ENCODE measurements at regions not wholly inside any gene's neighbourhood (a gene's known extent, or its start where the extent isn't known, plus 50 kb on each side); places are given as distances from the start of the nearest gene placed in this dataset.
"Not testable (repeated sequence)": the region's sequence is repeated elsewhere in the genome, so short reads cannot be mapped to it uniquely, and the experiment has no call there.

- no peak for DNase-seq (ENCODE audit: low read depth in 4 of 4, low spot score in 3 of 4)
Measured at GRCh38 chr2:51880153-51880552, 848.2 kb upstream of the NRXN1 start.

- no peak for DNase-seq (ENCODE audit: low read depth in 4 of 4, low spot score in 3 of 4)
Measured at GRCh38 chr2:51866361-51866760, 834.4 kb upstream of the NRXN1 start.

GRCh38 chr2:51859260-51859659 lies 827.3 kb upstream of the NRXN1 start:
- no peak for DNase-seq (ENCODE audit: low read depth in 4 of 4, low spot score in 3 of 4)

- DNase-seq (ENCODE audit: low read depth in 4 of 4, low spot score in 3 of 4) = no peak
Measured at GRCh38 chr2:51855683-51856082, 823.8 kb upstream of the NRXN1 start.

GRCh38 chr2:51846796-51847195 lies 814.9 kb upstream of the NRXN1 start:
- DNase-seq (ENCODE audit: low read depth in 4 of 4, low spot score in 3 of 4) = no peak

GRCh38 chr2:51846018-51846417 lies 814.1 kb upstream of the NRXN1 start:
- DNase-seq (ENCODE audit: low read depth in 4 of 4, low spot score in 3 of 4) = no peak

- DNase-seq (ENCODE audit: low read depth in 4 of 4, low spot score in 3 of 4) = no peak
Measured at GRCh38 chr2:51844596-51844995, 812.7 kb upstream of the NRXN1 start.

GRCh38 chr2:51829477-51829876 lies 797.5 kb upstream of the NRXN1 start:
- no peak for DNase-seq (ENCODE audit: low read depth in 4 of 4, low spot score in 3 of 4)

- DNase-seq (ENCODE audit: low read depth in 4 of 4, low spot score in 3 of 4) = no peak
Measured at GRCh38 chr2:51825823-51826222, 793.9 kb upstream of the NRXN1 start.

- DNase-seq (ENCODE audit: low read depth in 4 of 4, low spot score in 3 of 4) = no peak
Measured at GRCh38 chr2:51813247-51813646, 781.3 kb upstream of the NRXN1 start.

GRCh38 chr2:51812138-51812866 lies 780.4 kb upstream of the NRXN1 start:
- DNase-seq (ENCODE audit: low read depth in 4 of 4, low spot score in 3 of 4) = no peak

GRCh38 chr2:51810197-51810596 lies 778.3 kb upstream of the NRXN1 start:
- DNase-seq (ENCODE audit: low read depth in 4 of 4, low spot score in 3 of 4) = no peak

- no peak for DNase-seq (ENCODE audit: low read depth in 4 of 4, low spot score in 3 of 4)
Measured at GRCh38 chr2:51807229-51807628, 775.3 kb upstream of the NRXN1 start.

- DNase-seq (ENCODE audit: low read depth in 4 of 4, low spot score in 3 of 4) = no peak
Measured at GRCh38 chr2:51795248-51795888, 763.4 kb upstream of the NRXN1 start.

- no peak for DNase-seq (ENCODE audit: low read depth in 4 of 4, low spot score in 3 of 4)
Measured at GRCh38 chr2:51791496-51791895, 759.6 kb upstream of the NRXN1 start.

GRCh38 chr2:51790854-51791253 lies 758.9 kb upstream of the NRXN1 start:
- DNase-seq (ENCODE audit: low read depth in 4 of 4, low spot score in 3 of 4) = no peak

- DNase-seq (ENCODE audit: low read depth in 4 of 4, low spot score in 3 of 4) = no peak
Measured at GRCh38 chr2:51789918-51790317, 758.0 kb upstream of the NRXN1 start.

- DNase-seq (ENCODE audit: low read depth in 4 of 4, low spot score in 3 of 4) = no peak
Measured at GRCh38 chr2:51782921-51783765, 751.2 kb upstream of the NRXN1 start.

GRCh38 chr2:51781691-51782090 lies 749.8 kb upstream of the NRXN1 start:
- no peak for DNase-seq (ENCODE audit: low read depth in 4 of 4, low spot score in 3 of 4)

- DNase-seq (ENCODE audit: low read depth in 4 of 4, low spot score in 3 of 4) = no peak
Measured at GRCh38 chr2:51780353-51780752, 748.4 kb upstream of the NRXN1 start.

GRCh38 chr2:51779723-51780122 lies 747.8 kb upstream of the NRXN1 start:
- not testable (repeated sequence) for DNase-seq (ENCODE audit: low read depth in 4 of 4, low spot score in 3 of 4)

GRCh38 chr2:51778806-51779205 lies 746.9 kb upstream of the NRXN1 start:
- DNase-seq (ENCODE audit: low read depth in 4 of 4, low spot score in 3 of 4) = no peak
